A673 (cell line): ENCODE measurements at regions not wholly inside any gene's neighbourhood (a gene's known extent, or its start where the extent isn't known, plus 50 kb on each side); places are given as distances from the start of the nearest gene placed in this dataset.

ENCODE experiments used
- BruUV-seq: library from RNA; stranded (reverse); fragments of 400-500 nt; replicated peaks from 2 replicates; lab custom pipeline; 2021; lab: Mats Ljungman, UMichigan
- CTCF ChIA-PET: fragments of 300-600 bp; sonication (Branson Sonifier 250); formaldehyde crosslinking; loops from one replicate; lab custom pipeline; 2022; ENCODE audit warnings: antibody characterized with exemption; lab: Charles Lee
- POLR2A ChIA-PET: fragments of 300-600 bp; sonication (Branson Sonifier 250); formaldehyde crosslinking; loops from one replicate; lab custom pipeline; 2022; ENCODE audit warnings: antibody characterized with exemption; ENCODE audit not compliant: low non-redundant PET; lab: Charles Lee
- DNase-seq: peaks from one replicate; pipeline ENCODE4 v3.0.0-alpha.2; 2015; ENCODE audit warnings: low spot score
- H3K27ac ChIP-seq: fragments of 200-600 bp; sonication (generic); 2 replicates; pipeline ENCODE4 v1.5.1; 2016; ENCODE audit warnings: mixed run types, low read depth, mild to moderate bottlenecking, mixed read lengths, antibody characterized with exemption, low read length; ENCODE audit not compliant: poor library complexity, severe bottlenecking
- H3K27me3 ChIP-seq: fragments of 200-600 bp; sonication (generic); replicated peaks from 2 replicates; pipeline ENCODE4 v1.6.1; 2017; ENCODE audit warnings: mixed run types, low read depth, mild to moderate bottlenecking, mixed read lengths, antibody characterized with exemption, low read length; ENCODE audit not compliant: insufficient read depth, poor library complexity
- H3K36me3 ChIP-seq: fragments of 200-600 bp; sonication (generic); 2 replicates; pipeline ENCODE4 v1.6.1; 2016; ENCODE audit warnings: mixed run types, mild to moderate bottlenecking, mixed read lengths, antibody characterized with exemption, low read length; ENCODE audit not compliant: insufficient read depth, poor library complexity, severe bottlenecking
- H3K4me1 ChIP-seq: fragments of 200-600 bp; sonication (generic); 2 replicates; pipeline ENCODE4 v1.6.1; 2017; ENCODE audit warnings: mixed run types, mild to moderate bottlenecking, mixed read lengths, antibody characterized with exemption, low read length; ENCODE audit not compliant: insufficient read depth, poor library complexity, severe bottlenecking
- H3K4me3 ChIP-seq: fragments of 200-600 bp; sonication (generic); 2 replicates; pipeline ENCODE4 v1.5.1; 2016; ENCODE audit warnings: low read depth, mixed run types, mild to moderate bottlenecking, mixed read lengths, low read length; ENCODE audit not compliant: poor library complexity, severe bottlenecking
- H3K9me3 ChIP-seq: fragments of 200-600 bp; sonication (generic); 2 replicates; pipeline ENCODE4 v1.6.1; 2016; ENCODE audit warnings: mixed run types, low read depth, mild to moderate bottlenecking, mixed read lengths, antibody characterized with exemption, low read length; ENCODE audit not compliant: poor library complexity, severe bottlenecking
- CTCF ChIP-seq: fragments of 300-800, 200-600 bp; sonication (generic); conservative IDR thresholded peaks from 2 replicates; pipeline ENCODE4 v1.5.1; 2017; ENCODE audit warnings: low read depth, mild to moderate bottlenecking, antibody characterized with exemption, low read length, moderate library complexity, mixed read lengths
- EZH2 ChIP-seq: fragments of 200-600 bp; sonication (generic); IDR thresholded peaks from 2 replicates; pipeline ENCODE4 v1.6.1; 2017; ENCODE audit warnings: borderline replicate concordance, low read depth, mild to moderate bottlenecking, mixed read lengths, antibody characterized with exemption, low read length; ENCODE audit not compliant: poor library complexity, severe bottlenecking
- intact Hi-C: fragments of 100-400 bp; cut with micrococcal nuclease; formaldehyde crosslinking; loops from one replicate; pipeline ENCODE4 v1.10.0; 2022; ENCODE audit not compliant: unreplicated experiment

GRCh38 chr15:36059596-36059995 is 513.6 kb upstream of the DPH6 start:
- intact Hi-C loops, result no loop called here
- CTCF ChIA-PET, result no interaction called here
- no peak for TF ChIP-seq CTCF
- TF ChIP-seq EZH2, result no peak
- no peak for DNase-seq
- H3K4me3 ChIP-seq, result no peak overlapping the region
- H3K27ac ChIP-seq, result no peak overlapping the region
- POLR2A ChIA-PET, result no interaction called here
- no peaks in the 10 kb centered on the region for H3K36me3 ChIP-seq
- no TSS peak for BruUV-seq
- no peaks in the 10 kb centered on the region for H3K27me3 ChIP-seq
- no peaks in the 10 kb centered on the region for H3K9me3 ChIP-seq
- no peaks in the 10 kb centered on the region for H3K4me1 ChIP-seq

GRCh38 chr15:36062357-36062756 is 516.4 kb upstream of the DPH6 start:
- ChIA-PET CTCF (no interaction called here), POLR2A (no interaction called here)
- no peak for DNase-seq
- Histone ChIP-seq H3K27me3 (no peaks in the 10 kb centered on the region), H3K9me3 (no peaks in the 10 kb centered on the region), H3K36me3 (no peaks in the 10 kb centered on the region), H3K27ac (no peak overlapping the region), H3K4me1 (no peaks in the 10 kb centered on the region), H3K4me3 (no peak overlapping the region)
- no TSS peak for BruUV-seq
- intact Hi-C loops, result no loop called here
- TF ChIP-seq EZH2 (no peak), CTCF (no peak)

- no peaks in the 10 kb centered on the region for H3K9me3 ChIP-seq
- DNase-seq, result no peak
- no peaks in the 10 kb centered on the region for H3K36me3 ChIP-seq
- TF ChIP-seq CTCF (no peak), EZH2 (no peak)
- H3K4me3 ChIP-seq, result no peak overlapping the region
- POLR2A ChIA-PET, result no interaction called here
- BruUV-seq, result no TSS peak
- no peaks in the 10 kb centered on the region for H3K27me3 ChIP-seq
- no peaks in the 10 kb centered on the region for H3K4me1 ChIP-seq
- CTCF ChIA-PET, result no interaction called here
- intact Hi-C loops, result no loop called here
- H3K27ac ChIP-seq, result no peak overlapping the region
These were observed 512.7 kb upstream of the CDIN1 start for GRCh38 chr15:36066757-36067156.
